NCI-H524 (cell line): ENCODE measurements at regions not wholly inside any gene's neighbourhood (a gene's known extent, or its start where the extent isn't known, plus 50 kb on each side); places are given as distances from the start of the nearest gene placed in this dataset.
A peak's percentile ranks its signal among the peaks of the same experiment; 100 is the strongest.
"Not testable (repeated sequence)": the region's sequence is repeated elsewhere in the genome, so short reads cannot be mapped to it uniquely, and the experiment has no call there.

Source experiments
- DNase-seq, 2 experiments: peaks; one replicate each; lab custom pipeline; 2025; lab: John Stamatoyannopoulos, UW

GRCh38 chr5:101036778-101037177 lies 133.7 kb upstream of the ST8SIA4 start:
- DNase-seq: no peak

DNA sequence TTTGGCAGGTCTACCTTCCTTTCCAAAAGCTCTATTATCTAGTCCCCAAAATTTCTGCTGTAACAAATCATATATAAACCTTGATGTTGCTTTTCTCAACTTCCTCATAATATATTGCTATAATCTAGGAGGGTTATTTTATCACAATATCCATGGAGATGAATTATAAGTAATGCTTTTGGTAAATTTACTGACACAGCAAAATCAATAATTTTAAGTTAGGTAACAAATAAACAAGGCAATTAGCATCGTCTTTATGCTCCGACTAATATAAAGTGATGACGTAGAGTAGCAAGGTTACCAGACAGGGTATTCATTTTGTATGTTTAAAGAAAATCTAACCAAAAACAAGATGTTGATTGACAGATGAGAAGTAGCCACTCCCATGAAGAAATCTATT lies 132.3 kb upstream of the ST8SIA4 start:
- no peak for DNase-seq

DNA sequence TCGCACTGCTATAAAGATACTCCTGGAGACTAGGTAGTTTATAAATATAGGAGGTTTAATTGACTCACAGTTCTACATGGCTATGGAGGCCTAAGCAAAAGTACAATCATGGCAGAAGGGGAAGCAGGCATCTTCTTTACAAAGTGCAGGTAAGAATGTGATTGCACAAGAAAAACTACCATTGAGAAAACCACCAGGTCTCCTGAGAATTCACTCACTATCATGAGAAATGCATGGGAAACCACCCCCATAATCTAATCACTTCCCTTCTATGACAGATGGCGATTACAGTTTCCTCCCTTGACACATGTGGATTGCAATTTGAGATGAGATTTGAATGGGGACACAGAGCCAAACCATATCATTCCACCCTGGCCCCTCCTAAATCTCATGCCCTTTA lies 121.2 kb upstream of the ST8SIA4 start:
- DNase-seq: peak; percentile 69 to 86

- DNase-seq: no peak
Measured at GRCh38 chr5:101018299-101018698, 115.2 kb upstream of the ST8SIA4 start.

DNA sequence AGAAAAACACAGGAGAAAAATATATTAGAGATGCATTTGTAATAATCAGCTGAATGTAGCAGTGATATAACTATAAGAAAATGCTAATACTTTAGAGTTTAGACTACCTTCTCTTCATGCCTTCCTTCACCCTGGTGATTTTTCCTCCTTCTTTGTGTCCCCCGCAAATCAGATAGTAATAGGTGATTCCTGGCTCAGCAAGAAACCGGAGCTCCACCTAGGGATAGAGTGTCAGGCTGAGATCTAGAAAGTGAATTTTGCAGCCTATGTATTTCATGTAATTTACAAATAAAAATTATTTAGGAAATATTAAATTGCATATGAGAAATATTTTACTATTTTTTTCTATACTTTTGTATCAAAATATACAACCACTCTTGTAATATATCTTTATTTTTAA lies 109.8 kb upstream of the ST8SIA4 start:
- no peak for DNase-seq

GRCh38 chr5:101009758-101010519 lies 106.9 kb upstream of the ST8SIA4 start:
- no peak for DNase-seq

DNA sequence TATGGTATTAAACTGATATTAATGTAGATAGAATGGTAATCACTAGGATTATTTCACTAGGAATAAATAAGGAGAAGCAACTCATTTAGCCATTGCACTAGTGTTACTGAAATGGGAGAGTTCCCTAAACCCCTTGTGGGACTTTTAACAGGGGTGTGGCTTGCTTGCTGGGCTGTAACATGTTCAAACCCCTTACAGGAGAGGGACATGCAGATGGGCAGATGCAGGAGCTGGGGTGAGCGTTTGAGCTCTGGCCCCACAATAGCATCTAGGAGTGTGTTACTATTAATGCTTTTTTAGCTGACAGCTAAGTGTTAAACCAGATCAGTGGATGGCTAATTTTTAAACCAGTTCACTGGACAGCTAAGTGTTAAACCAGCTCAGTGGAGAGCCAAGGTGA lies 89.3 kb upstream of the ST8SIA4 start:
- DNase-seq: no peak

GRCh38 chr5:100983601-100984000 lies 80.5 kb upstream of the ST8SIA4 start:
- DNase-seq: not testable (repeated sequence)

DNA sequence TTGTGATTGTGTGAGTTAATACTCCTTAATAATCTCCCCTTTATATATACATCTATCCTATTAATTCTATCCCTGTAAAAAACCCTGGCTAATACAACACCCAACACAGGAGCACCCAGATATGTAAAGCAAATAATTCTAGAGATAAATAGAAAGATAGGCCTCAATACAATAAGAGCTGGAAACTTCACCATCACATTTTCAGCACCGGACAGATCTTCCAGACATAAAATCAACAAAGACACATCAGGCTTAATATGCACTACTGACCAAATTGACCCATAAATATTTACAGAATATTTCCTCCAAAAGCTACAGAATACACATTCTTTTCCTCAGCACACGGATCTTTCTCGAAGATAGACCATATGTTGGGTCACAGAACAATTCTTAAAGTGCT lies 71.0 kb upstream of the ST8SIA4 start:
- no peak for DNase-seq

- no peak for DNase-seq
Measured at GRCh38 chr5:100970646-100971255, 67.7 kb upstream of the ST8SIA4 start.

DNA sequence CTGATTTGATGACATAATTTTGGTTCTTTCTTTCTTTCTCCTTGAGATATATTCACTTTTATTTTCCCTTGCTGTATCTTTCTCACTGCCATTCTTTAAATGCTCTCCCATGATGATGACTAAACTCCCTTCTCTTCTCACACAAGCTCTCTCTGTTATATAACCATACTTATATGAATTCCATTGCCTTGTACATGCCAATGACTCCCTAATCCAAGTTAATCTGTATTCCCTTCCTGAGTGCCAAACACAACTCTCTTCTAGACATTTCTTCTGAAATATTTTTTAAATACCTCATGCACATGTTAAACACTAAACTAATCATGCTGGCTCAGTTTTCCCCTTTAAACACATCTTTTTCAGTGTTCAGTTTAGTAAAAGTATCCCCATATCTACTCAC lies 62.2 kb upstream of the ST8SIA4 start:
- no peak for DNase-seq
